ENCODE measurements at regions not wholly inside any gene's neighbourhood (a gene's known extent, or its start where the extent isn't known, plus 50 kb on each side); places are given as distances from the start of the nearest gene placed in this dataset.

DNA sequence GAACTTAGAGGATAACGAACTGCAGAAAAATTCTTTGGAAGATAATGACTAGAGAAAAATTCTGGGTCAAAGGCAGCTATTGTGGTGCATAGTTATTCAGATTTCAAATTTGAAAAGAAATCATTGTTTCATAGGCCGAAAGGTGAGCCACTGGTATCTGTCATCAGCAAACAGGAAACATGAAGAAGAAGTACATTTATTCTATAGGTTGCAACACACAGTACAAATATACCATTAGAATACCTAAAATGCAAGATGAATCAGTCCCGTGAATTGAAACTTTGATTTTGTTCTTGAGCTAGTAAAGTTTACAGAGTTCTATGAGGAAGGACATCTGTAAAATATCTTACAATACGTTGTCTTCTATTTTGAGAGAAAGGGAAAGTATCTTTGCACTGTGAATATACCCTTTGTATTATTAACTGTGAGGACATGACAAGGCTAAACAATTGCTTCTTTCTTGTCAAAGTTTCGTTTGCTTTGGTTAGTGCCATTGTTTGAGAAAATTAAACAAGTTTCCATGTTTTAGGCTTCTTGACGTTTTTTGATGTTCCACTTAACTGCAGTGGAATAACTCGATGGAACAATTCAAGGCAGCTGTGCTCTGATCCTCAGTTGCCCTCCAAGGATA lies 84.7 kb downstream of the HDGFL1 start:
- no peak for TF ChIP-seq CTCF (IDR thresholded peaks at IDR 0.05)
- TF ChIP-seq PRRX2 (CRISPR knock-in tag; IDR thresholded peaks at IDR 0.05) = no peak
- no peak for TF ChIP-seq SP1 (CRISPR knock-in tag; conservative IDR thresholded peaks at IDR 0.05)
- TF ChIP-seq USF2 (CRISPR knock-in tag; IDR thresholded peaks at IDR 0.05) = no peak
